ENCODE measurements at regions not wholly inside any gene's neighbourhood (a gene's known extent, or its start where the extent isn't known, plus 50 kb on each side); places are given as distances from the start of the nearest gene placed in this dataset.
A peak's percentile ranks its signal among the peaks of the same experiment; 100 is the strongest.

- H3K27me3 ChIP-seq, result no peaks in the 10 kb centered on the region
- peak; percentile 71 for DNase-seq (ENCODE audit: low spot score)
- H3F3A ChIP-seq (ENCODE audit: low read depth), result peaks cover 4% of the 10 kb centered on the region
- no peaks in the 10 kb centered on the region for H3K36me3 Mint-ChIP-seq
- H3K9me3 Mint-ChIP-seq, result no peaks in the 10 kb centered on the region
- no peak overlapping the region for H2AFZ ChIP-seq (replicated peaks)
- TF ChIP-seq CTCF (IDR thresholded peaks at IDR 0.05) (peak; percentile 86), EZH2phosphoT487 (IDR thresholded peaks at IDR 0.05) (no peak), EZH2 (IDR thresholded peaks at IDR 0.05) (no peak)
- H3K4me1 Mint-ChIP-seq, result peaks cover 5% of the 10 kb centered on the region
- no peak overlapping the region for H3K4me3 Mint-ChIP-seq
- peaks cover 12% of the 10 kb centered on the region for H3K27me3 Mint-ChIP-seq (ENCODE audit: insufficient read depth, low read depth)
- H3K4me1 ChIP-seq, result peaks cover 22% of the 10 kb centered on the region
- H3K27ac Mint-ChIP-seq, result no peak overlapping the region
- H3K27ac ChIP-seq, result no peak overlapping the region
- H3K4me2 ChIP-seq, result no peak overlapping the region
- no peaks in the 10 kb centered on the region for H3K9me3 ChIP-seq (ENCODE audit: low read depth)
- H3K79me2 ChIP-seq (ENCODE audit: low read depth), result no peaks in the 10 kb centered on the region
- H3K36me3 ChIP-seq, result no peaks in the 10 kb centered on the region
- H3K9ac ChIP-seq, result no peak overlapping the region
- H3K4me3 ChIP-seq, result no peak overlapping the region
- no peaks in the 10 kb centered on the region for H4K20me1 ChIP-seq (ENCODE audit: low read depth)
These were observed 107.0 kb downstream of the PTCSC3 start for GRCh38 chr14:36069535-36069900.

GRCh38 chr14:36068777-36069534, 107.6 kb downstream of the PTCSC3 start:
- H3K27ac ChIP-seq, result no peak overlapping the region
- H3K4me1 ChIP-seq, result peaks cover 22% of the 10 kb centered on the region
- no peak for DNase-seq (ENCODE audit: low spot score)
- no peaks in the 10 kb centered on the region for H3K79me2 ChIP-seq (ENCODE audit: low read depth)
- Mint-ChIP-seq H3K4me3 (no peak overlapping the region), H3K27ac (no peak overlapping the region), H3K36me3 (no peaks in the 10 kb centered on the region), H3K27me3 (ENCODE audit: insufficient read depth, low read depth) (peaks cover 12% of the 10 kb centered on the region), H3K9me3 (no peaks in the 10 kb centered on the region), H3K4me1 (peaks cover 5% of the 10 kb centered on the region)
- no peak overlapping the region for H3K4me2 ChIP-seq
- no peaks in the 10 kb centered on the region for H4K20me1 ChIP-seq (ENCODE audit: low read depth)
- H2AFZ ChIP-seq (replicated peaks), result no peak overlapping the region
- H3K27me3 ChIP-seq, result no peaks in the 10 kb centered on the region
- TF ChIP-seq CTCF (IDR thresholded peaks at IDR 0.05) (no peak), EZH2phosphoT487 (IDR thresholded peaks at IDR 0.05) (no peak), EZH2 (IDR thresholded peaks at IDR 0.05) (no peak)
- no peaks in the 10 kb centered on the region for H3K36me3 ChIP-seq
- no peak overlapping the region for H3K9ac ChIP-seq
- peaks cover 4% of the 10 kb centered on the region for H3F3A ChIP-seq (ENCODE audit: low read depth)
- no peaks in the 10 kb centered on the region for H3K9me3 ChIP-seq (ENCODE audit: low read depth)
- no peak overlapping the region for H3K4me3 ChIP-seq

DNA sequence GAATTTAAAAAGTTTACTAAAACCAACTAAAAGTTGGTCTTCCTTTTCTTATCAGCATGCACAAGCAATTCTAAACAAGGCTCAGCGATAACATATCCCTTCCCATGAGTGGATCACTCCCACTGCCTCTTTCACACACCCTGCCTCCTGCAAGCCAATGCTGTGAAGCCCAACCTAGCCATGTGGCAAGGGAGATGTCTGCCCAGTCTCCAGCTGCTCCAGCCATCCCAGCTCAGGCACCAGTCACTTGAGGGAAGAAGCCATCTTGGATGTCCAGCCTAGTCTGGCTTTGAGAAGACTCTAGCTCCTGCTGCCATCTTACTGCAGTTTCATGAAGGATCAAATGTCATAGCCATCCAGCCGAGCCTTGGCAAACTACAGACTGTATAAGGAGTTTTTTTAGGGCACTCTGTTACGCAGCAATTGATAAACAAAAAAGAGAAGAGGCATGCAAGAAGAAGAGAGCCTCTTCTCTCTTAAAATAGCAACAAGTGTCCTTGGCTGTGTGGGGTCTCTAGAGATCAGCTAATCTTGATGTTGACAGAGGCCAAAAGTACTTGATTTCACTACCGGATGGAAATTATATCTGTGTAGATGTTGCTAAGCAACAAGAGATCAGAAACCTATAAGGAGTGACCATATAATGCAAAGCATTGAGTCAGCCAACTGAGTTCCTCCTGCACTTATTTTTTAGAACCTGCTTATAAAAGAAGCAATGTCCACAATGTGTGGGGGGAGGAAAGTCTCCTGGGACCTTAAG, 108.9 kb downstream of the PTCSC3 start:
- H3K4me3 Mint-ChIP-seq, result no peak overlapping the region

More for the DNA sequence above, 108.9 kb downstream of the PTCSC3 start:
- Histone ChIP-seq H3K27me3 (no peaks in the 10 kb centered on the region), H3K4me2 (no peak overlapping the region), H3F3A (ENCODE audit: low read depth) (peaks cover 4% of the 10 kb centered on the region), H3K79me2 (ENCODE audit: low read depth) (no peaks in the 10 kb centered on the region), H3K9me3 (ENCODE audit: low read depth) (no peaks in the 10 kb centered on the region), H3K9ac (no peak overlapping the region), H3K4me1 (peaks cover 22% of the 10 kb centered on the region), H4K20me1 (ENCODE audit: low read depth) (no peaks in the 10 kb centered on the region), H2AFZ (replicated peaks) (no peak overlapping the region), H3K36me3 (no peaks in the 10 kb centered on the region), H3K4me3 (no peak overlapping the region), H3K27ac (no peak overlapping the region)
- Mint-ChIP-seq H3K9me3 (no peaks in the 10 kb centered on the region), H3K27ac (no peak overlapping the region), H3K36me3 (no peaks in the 10 kb centered on the region), H3K27me3 (ENCODE audit: insufficient read depth, low read depth) (peaks cover 10% of the 10 kb centered on the region), H3K4me1 (peaks cover 5% of the 10 kb centered on the region)
- TF ChIP-seq EZH2phosphoT487 (IDR thresholded peaks at IDR 0.05), result no peak
- TF ChIP-seq CTCF (IDR thresholded peaks at IDR 0.05), result no peak
- no peak for TF ChIP-seq EZH2 (IDR thresholded peaks at IDR 0.05)
- DNase-seq (ENCODE audit: low spot score), result no peak
